Activated naive CD4-positive, alpha-beta T cell treated with anti-CD3 and anti-CD28 coated beads for 36 hours (primary cell): ENCODE measurements at regions not wholly inside any gene's neighbourhood (a gene's known extent, or its start where the extent isn't known, plus 50 kb on each side); places are given as distances from the start of the nearest gene placed in this dataset.

Experiments used
- CTCF ChIA-PET: fragments of 350-600 bp; sonication (Branson Sonifier 250); formaldehyde crosslinking; loops from one replicate; lab custom pipeline; 2021; ENCODE audit warnings: antibody characterized with exemption; lab: Charles Lee
- DNase-seq: peaks from one replicate; pipeline ENCODE4 v3.0.0-alpha.2; 2020
- H3K27ac Mint-ChIP-seq: one replicate; pipeline ENCODE4 v1.8.0; 2021; ENCODE audit warnings: mild to moderate bottlenecking, mixed read lengths
- H3K27me3 Mint-ChIP-seq: one replicate; pipeline ENCODE4 v1.8.0; 2021; ENCODE audit warnings: low read depth, mixed read lengths
- H3K36me3 Mint-ChIP-seq: one replicate; pipeline ENCODE4 v1.8.0; 2021; ENCODE audit warnings: low read depth, mixed read lengths
- H3K4me1 Mint-ChIP-seq: one replicate; pipeline ENCODE4 v1.8.0; 2021; ENCODE audit warnings: low read depth, mixed read lengths
- H3K4me3 Mint-ChIP-seq: one replicate; pipeline ENCODE4 v1.8.0; 2021; ENCODE audit warnings: mild to moderate bottlenecking, moderate library complexity, mixed read lengths
- H3K9me3 Mint-ChIP-seq: one replicate; pipeline ENCODE4 v1.8.0; 2021; ENCODE audit warnings: mixed read lengths
- intact Hi-C: fragments of 100-400 bp; cut with micrococcal nuclease; formaldehyde crosslinking; loops from one replicate; pipeline ENCODE4 v1.15.1; 2023

DNA sequence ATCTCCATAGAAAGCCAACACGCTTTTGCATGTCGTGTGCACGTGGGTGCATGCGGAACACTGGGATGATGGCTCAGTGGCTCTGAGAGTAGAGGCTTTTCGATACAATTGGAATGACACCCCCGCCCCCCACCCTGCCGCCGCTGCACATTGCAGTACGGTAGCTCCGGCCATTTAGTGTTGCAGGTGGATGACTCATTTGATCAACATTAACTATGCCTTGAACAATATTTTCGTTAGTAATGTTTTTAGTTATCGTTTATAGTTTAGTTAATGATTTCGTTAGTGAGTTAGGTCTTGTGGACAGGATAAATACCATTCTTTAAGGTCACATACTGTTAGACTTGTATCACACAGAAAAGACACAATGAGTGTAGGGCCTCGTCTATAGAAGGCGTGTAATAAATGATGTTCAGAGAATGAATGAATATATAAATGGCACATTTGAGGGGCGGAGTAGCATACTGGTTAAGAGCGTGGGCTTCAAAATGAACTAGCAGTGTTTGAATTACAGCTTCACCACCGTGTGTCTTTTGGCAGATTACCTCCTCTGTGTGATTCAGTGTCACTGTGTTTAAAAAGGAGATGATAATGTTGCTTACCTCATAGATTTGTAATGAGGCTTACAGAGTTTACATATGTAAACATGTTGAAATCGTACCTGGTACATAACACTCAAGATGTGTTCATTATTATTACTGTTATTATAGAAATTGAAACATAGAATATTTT, 67.2 kb upstream of the TENM3 start:
- no peak for DNase-seq
- intact Hi-C loops: no loop called here
- Mint-ChIP-seq H3K9me3 (no peaks in the 10 kb centered on the region), H3K27ac (no peak overlapping the region), H3K4me3 (no peak overlapping the region), H3K4me1 (no peaks in the 10 kb centered on the region), H3K27me3 (peaks cover 5% of the 10 kb centered on the region), H3K36me3 (no peaks in the 10 kb centered on the region)
- CTCF ChIA-PET: no interaction called here

DNA sequence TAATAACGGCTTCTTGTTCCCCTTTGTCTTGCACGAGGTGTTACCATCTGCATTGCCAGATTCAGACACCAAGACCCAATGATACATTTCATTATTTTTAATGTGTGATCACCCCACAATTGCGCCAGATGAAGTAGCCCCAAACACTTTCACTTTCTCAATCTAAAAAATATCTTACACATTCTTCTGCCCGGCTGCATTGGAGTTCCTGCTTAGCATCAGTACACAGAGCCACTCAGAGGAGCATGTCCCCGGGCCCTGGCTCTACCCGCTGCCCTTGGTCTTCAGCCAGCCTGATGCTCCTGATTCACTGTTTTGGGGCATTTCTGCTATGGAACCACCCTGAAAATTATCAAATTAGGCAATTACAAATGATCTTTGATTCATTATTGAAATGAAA, 66.0 kb upstream of the TENM3 start:
- DNase-seq: no peak
- no peaks in the 10 kb centered on the region for H3K4me1 Mint-ChIP-seq
- H3K9me3 Mint-ChIP-seq: no peaks in the 10 kb centered on the region
- H3K4me3 Mint-ChIP-seq: no peak overlapping the region
- CTCF ChIA-PET: no interaction called here
- H3K27ac Mint-ChIP-seq: no peak overlapping the region
- no peaks in the 10 kb centered on the region for H3K36me3 Mint-ChIP-seq
- H3K27me3 Mint-ChIP-seq: peaks cover 3% of the 10 kb centered on the region
- intact Hi-C loops: no loop called here

DNA sequence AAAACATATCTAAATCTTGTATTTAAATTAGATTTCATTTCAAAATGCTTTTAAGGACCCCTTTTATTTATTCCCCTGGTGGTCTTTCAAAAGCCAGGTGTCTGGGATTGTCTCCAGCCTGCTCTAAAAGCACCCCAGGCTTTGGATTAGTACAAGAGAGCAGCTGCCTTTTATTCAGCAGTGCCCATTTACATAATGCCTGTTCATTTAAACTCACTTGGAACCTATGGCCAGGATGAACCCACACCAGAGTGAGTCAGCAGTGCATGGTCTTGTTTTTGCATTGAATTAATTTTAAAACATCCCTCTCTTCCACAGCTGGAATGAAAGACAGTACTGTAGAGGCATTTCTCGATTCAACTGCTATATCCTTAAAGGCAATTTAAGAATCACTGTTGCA, 64.1 kb upstream of the TENM3 start:
- CTCF ChIA-PET: no interaction called here

DNA sequence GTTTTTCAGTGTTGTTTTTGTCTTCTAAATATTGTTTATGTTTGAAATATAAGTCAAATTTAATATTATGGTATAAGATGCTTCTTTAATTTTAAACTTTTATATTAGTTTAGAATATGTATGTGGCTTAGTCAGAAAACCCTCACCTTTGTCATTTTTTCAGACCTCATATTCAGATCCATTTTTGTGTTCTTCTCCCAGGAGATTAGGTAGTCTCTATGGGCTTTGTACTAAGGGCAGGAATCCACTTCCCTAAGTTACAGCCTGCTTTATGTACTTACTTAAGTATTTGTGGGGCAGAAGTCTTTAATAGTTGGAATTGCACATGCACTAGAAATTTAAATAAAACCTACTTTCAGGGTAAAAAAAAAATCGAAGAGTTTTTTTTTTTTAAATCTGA, 63.5 kb upstream of the TENM3 start:
- intact Hi-C loops: no loop called here
- no peak overlapping the region for H3K4me3 Mint-ChIP-seq
- peaks cover 3% of the 10 kb centered on the region for H3K27me3 Mint-ChIP-seq
- no peaks in the 10 kb centered on the region for H3K36me3 Mint-ChIP-seq
- no peak overlapping the region for H3K27ac Mint-ChIP-seq
- H3K9me3 Mint-ChIP-seq: no peaks in the 10 kb centered on the region
- no peak for DNase-seq
- no peaks in the 10 kb centered on the region for H3K4me1 Mint-ChIP-seq
- CTCF ChIA-PET: no interaction called here

More for the DNA sequence above, 64.1 kb upstream of the TENM3 start:
- Mint-ChIP-seq H3K9me3 (no peaks in the 10 kb centered on the region), H3K4me1 (no peaks in the 10 kb centered on the region), H3K36me3 (no peaks in the 10 kb centered on the region), H3K27me3 (peaks cover 3% of the 10 kb centered on the region), H3K27ac (no peak overlapping the region), H3K4me3 (no peak overlapping the region)
- DNase-seq: no peak
- intact Hi-C loops: no loop called here

DNA sequence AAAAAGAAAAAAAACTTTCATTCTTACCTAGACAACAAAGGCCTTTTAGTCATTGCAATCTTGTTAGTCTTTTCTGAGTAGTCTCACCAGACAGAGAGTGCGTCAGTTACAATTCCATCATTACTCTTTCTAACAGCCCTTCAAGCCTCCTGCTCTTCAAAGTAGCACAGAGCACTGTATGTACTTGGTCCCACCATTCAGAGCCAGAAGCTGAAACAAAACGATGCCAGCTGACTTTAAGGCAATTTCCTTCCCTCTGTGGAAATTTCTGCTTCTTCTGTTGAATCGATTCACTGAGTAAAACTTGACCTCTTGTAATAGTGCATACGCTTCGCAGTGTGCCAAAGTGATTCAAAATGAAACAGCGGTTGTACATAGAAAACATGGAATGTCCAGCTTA, 57.7 kb upstream of the TENM3 start:
- no peaks in the 10 kb centered on the region for H3K4me1 Mint-ChIP-seq
- intact Hi-C loops: no loop called here
- CTCF ChIA-PET: no interaction called here
- no peaks in the 10 kb centered on the region for H3K36me3 Mint-ChIP-seq
- no peak for DNase-seq
- H3K27me3 Mint-ChIP-seq: no peaks in the 10 kb centered on the region
- H3K9me3 Mint-ChIP-seq: no peaks in the 10 kb centered on the region
- no peak overlapping the region for H3K27ac Mint-ChIP-seq
- H3K4me3 Mint-ChIP-seq: no peak overlapping the region

DNA sequence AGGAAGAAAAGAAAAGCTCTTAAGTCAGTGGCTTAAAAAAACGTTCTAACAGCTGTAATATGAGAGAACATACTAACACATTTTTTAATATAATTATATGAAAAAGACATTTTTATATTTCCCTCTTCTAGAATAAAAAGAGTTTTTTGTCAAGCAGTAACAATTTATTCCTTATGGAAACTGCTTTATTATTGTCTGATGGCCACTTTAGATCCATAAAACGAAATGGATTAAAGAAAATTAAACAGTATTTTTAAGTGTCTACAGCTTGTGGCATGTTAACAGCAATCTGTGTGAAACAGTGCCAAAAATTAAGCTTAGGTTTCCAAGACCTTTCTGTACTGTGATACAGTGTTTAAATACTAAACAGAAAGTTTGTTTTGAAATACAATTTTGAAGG, 55.5 kb upstream of the TENM3 start:
- no peak for DNase-seq
- intact Hi-C loops: no loop called here
- Mint-ChIP-seq H3K9me3 (no peaks in the 10 kb centered on the region), H3K27ac (no peak overlapping the region), H3K36me3 (no peaks in the 10 kb centered on the region), H3K27me3 (peaks cover 4% of the 10 kb centered on the region), H3K4me3 (no peak overlapping the region), H3K4me1 (no peaks in the 10 kb centered on the region)
- CTCF ChIA-PET: no interaction called here

DNA sequence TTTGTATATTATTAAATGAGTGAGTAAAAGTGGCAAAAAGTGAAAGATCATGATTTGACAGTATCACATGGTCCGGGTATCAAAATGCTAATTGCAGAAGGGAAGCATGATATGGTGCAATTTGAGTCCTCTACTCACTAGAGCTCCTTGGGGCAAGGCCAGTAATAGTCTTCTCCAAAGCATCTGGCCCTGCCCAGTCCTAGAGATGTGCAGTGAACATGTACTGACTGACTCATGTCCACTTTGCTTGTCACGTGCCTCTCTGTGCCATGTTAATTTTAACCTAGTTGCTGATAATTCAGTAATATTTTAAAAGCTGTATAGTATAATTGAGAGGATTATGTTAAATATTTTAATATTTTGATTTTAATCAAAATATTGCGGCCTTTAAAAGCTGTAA, 54.6 kb upstream of the TENM3 start:
- Mint-ChIP-seq H3K9me3 (no peaks in the 10 kb centered on the region), H3K27me3 (peaks cover 4% of the 10 kb centered on the region), H3K27ac (no peak overlapping the region), H3K4me3 (no peak overlapping the region), H3K36me3 (no peaks in the 10 kb centered on the region), H3K4me1 (no peaks in the 10 kb centered on the region)
- DNase-seq: no peak
- intact Hi-C loops: no loop called here
- CTCF ChIA-PET: no interaction called here

DNA sequence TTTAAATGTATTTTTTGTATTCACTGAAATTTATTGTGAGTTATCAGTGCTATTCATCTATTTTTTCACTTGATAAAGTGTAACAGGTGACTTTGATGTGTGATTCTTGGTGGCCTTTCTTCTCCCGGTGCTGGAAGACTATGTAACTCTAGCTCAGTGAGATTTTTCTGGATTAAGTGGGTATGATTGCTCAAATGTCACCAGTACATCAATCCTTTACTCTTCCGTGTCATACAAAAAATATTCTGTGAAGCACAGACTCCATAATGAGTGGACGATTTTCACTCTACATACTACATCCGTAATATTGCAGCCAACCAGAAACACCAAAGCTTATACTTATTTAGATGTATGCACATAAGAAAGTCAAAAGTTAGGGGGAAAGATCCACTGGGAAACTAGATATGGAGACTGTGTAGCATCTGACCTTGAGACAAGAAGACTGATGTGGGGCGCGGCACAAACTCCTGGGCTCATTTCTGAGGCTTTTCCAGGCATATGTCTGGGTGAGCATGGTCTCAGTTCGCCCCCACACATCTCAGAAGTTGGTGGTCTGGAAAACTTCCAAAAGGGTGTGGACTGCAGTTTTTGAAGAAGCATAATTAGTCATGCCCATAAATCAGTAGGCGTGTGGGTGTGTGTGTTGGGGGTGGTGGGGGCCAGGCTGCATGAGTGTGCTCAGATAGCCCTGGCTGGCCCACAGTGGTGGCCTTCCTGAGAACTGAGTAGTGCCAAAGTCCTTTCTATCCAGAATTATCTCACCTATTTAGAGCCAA, 53.9 kb upstream of the TENM3 start:
- Mint-ChIP-seq H3K36me3 (no peaks in the 10 kb centered on the region), H3K4me3 (no peak overlapping the region), H3K27me3 (peaks cover 4% of the 10 kb centered on the region), H3K27ac (no peak overlapping the region), H3K9me3 (no peaks in the 10 kb centered on the region), H3K4me1 (no peaks in the 10 kb centered on the region)
- no peak for DNase-seq
- intact Hi-C loops: no loop called here
- CTCF ChIA-PET: no interaction called here

DNA sequence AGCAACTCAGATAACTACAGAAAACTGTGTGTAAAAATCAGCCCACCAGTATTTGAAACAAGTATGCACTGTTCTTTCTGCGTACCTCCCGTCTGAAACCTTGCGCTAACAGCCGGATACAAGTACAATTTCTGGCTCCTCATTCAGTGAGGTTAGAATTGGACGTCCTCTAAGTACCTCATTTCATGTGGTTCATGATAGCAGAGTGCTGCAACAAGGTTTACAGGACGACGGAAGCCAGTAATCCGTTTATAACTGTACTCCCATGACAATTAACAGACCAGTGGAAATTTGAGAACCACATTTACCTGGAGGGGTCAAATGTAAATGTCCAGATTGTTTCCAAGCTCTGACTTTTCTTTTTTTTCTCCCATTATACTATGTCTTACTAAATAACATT, 52.9 kb upstream of the TENM3 start:
- no peak for DNase-seq
- Mint-ChIP-seq H3K36me3 (no peaks in the 10 kb centered on the region), H3K4me3 (no peak overlapping the region), H3K4me1 (no peaks in the 10 kb centered on the region), H3K27me3 (peaks cover 4% of the 10 kb centered on the region), H3K27ac (no peak overlapping the region), H3K9me3 (no peaks in the 10 kb centered on the region)
- intact Hi-C loops: no loop called here
- CTCF ChIA-PET: no interaction called here

DNA sequence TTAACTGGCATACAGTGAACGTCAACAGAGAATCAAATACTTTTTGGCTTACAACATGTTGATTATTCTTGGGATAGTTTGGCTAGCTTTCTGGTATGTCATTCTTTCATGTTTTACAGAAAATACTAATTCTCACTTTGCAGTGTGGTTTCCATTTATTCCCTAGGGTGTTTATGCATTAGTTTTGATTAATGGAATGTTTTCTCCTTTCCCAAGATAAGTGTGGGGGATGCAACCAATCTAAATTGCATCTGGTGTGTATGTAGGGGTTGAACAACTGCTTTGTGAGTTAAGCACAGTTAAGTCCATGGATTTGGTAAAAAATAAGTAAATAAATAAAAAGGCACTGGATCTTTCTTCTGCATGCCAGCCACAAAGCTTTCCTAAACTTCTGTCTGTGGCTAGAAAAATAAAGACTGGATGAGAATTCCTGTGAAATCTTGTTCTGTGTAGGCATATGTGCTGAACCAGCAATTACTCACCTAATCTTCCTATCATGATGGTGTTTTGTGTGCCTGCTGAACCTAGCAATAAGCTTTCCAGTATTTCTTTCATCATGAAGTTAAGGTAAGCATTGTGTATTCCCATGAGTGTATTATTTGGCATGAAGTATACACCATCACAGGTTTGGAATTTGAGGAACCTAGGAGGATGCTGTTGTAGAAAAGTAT, 50.6 kb upstream of the TENM3 start:
- Mint-ChIP-seq H3K27me3 (peaks cover 4% of the 10 kb centered on the region), H3K36me3 (no peaks in the 10 kb centered on the region)
- intact Hi-C loops: no loop called here

DNA sequence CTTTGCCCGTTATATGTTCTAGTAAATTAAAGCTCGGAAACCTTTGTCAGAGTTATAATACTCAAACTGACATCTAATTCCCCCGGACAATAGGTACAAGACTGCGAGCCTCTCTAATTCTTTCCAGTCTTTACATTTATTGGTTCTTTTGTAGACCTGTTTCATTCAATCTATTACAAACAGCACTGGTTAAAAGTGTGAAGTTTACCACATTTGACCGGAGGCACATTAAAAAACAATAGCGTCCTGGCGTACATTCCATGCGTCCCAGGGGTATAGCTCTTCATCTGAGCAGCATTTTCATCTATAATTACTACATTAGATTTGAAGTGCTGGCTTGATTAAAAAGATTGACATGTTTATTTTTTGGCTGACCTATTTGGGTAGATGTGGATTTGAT, 49.9 kb upstream of the TENM3 start:
- intact Hi-C loops: no loop called here
- no peaks in the 10 kb centered on the region for H3K36me3 Mint-ChIP-seq
- H3K27me3 Mint-ChIP-seq: peaks cover 4% of the 10 kb centered on the region
- H3K4me1 Mint-ChIP-seq: no peaks in the 10 kb centered on the region
- H3K9me3 Mint-ChIP-seq: no peaks in the 10 kb centered on the region
- DNase-seq: no peak
- no peak overlapping the region for H3K27ac Mint-ChIP-seq
- no peak overlapping the region for H3K4me3 Mint-ChIP-seq
- CTCF ChIA-PET: no interaction called here

More for the DNA sequence above, 50.6 kb upstream of the TENM3 start:
- no peak overlapping the region for H3K27ac Mint-ChIP-seq
- H3K4me3 Mint-ChIP-seq: no peak overlapping the region
- no peaks in the 10 kb centered on the region for H3K4me1 Mint-ChIP-seq
- CTCF ChIA-PET: no interaction called here
- DNase-seq: no peak
- H3K9me3 Mint-ChIP-seq: no peaks in the 10 kb centered on the region
